Gastrocnemius medialis (tissue), 4 donors: ENCODE measurements at regions not wholly inside any gene's neighbourhood (a gene's known extent, or its start where the extent isn't known, plus 50 kb on each side); places are given as distances from the start of the nearest gene placed in this dataset.

Source experiments
- CTCF ChIP-seq, 5 experiments: fragments of 450-650 bp in 3 of 5; fragments of 200-600 bp in 2 of 5; sonication (generic) in 2 of 5; IDR thresholded peaks in 4 of 5; conservative IDR thresholded peaks in 1 of 5; 1 replicate in 4 of 5; 2 replicates in 1 of 5; pipeline ENCODE4 v1.5.1; 2016 to 2019; ENCODE audit warnings: antibody characterized with exemption in 5 of 5, mild to moderate bottlenecking in 3 of 5, moderate library complexity in 3 of 5
- POLR2A ChIP-seq, 2 donors: fragments of 450-650 bp; IDR thresholded peaks; one replicate each; pipeline ENCODE4 v1.6.1; 2017; ENCODE audit warnings: antibody characterized with exemption in 2 of 2, mild to moderate bottlenecking in 2 of 2, moderate library complexity in 2 of 2

- TF ChIP-seq CTCF (IDR thresholded peaks at IDR 0.05 in 4 of 5, conservative IDR thresholded peaks at IDR 0.05 in 1 of 5) (no peak), POLR2A (IDR thresholded peaks at IDR 0.05) (no peak)
Measured at GRCh38 chr6:11436508-11437096, 100.9 kb upstream of the TMEM170B start.
